ENCODE measurements at regions not wholly inside any gene's neighbourhood (a gene's known extent, or its start where the extent isn't known, plus 50 kb on each side); places are given as distances from the start of the nearest gene placed in this dataset.

- no peak for ATAC-seq
- TF ChIP-seq POLR2A (IDR thresholded peaks at IDR 0.05) (no peak), CTCF (IDR thresholded peaks at IDR 0.05 in 4 of 5, conservative IDR thresholded peaks at IDR 0.05 in 1 of 5) (no peak)
- Histone ChIP-seq H3K9me3 (no peaks in the 10 kb centered on the region), H3K27ac (no peak overlapping the region), H3K4me1 (peaks cover 4 to 6% of the 10 kb centered on the region in 2 donors), H3K4me3 (no peak overlapping the region), H3K36me3 (no peaks in the 10 kb centered on the region), H3K27me3 (no peaks in the 10 kb centered on the region)
- in situ Hi-C loops (cut with MboI; ENCODE audit: low sequenced_read_pairs in 4 of 4), result no loop called here
- DNase-seq, result no peak
- intact Hi-C loops (cut with DNase I; ENCODE audit: low total_unique reads), result no loop called here
These were observed 117.5 kb downstream of the NAV1 start for GRCh38 chr1:201656311-201657032.

GRCh38 chr1:201659572-201659971 is 120.6 kb downstream of the NAV1 start:
- H3K27me3 ChIP-seq, result no peaks in the 10 kb centered on the region
- in situ Hi-C loops (cut with MboI; ENCODE audit: low sequenced_read_pairs in 4 of 4), result no loop called here
- TF ChIP-seq CTCF (IDR thresholded peaks at IDR 0.05 in 4 of 5, conservative IDR thresholded peaks at IDR 0.05 in 1 of 5) (no peak), POLR2A (IDR thresholded peaks at IDR 0.05) (no peak)
- no peak overlapping the region for H3K4me3 ChIP-seq
- DNase-seq, result no peak
- H3K9me3 ChIP-seq, result no peaks in the 10 kb centered on the region
- intact Hi-C loops (cut with DNase I; ENCODE audit: low total_unique reads), result no loop called here
- H3K4me1 ChIP-seq, result peaks cover 4 to 16% of the 10 kb centered on the region in 2 donors
- H3K27ac ChIP-seq, result no peak overlapping the region
- H3K36me3 ChIP-seq, result no peaks in the 10 kb centered on the region
- ATAC-seq, result no peak

- H3K27ac ChIP-seq, result no peak overlapping the region
- DNase-seq (no peak), ATAC-seq (no peak)
- TF ChIP-seq CTCF (IDR thresholded peaks at IDR 0.05 in 4 of 5, conservative IDR thresholded peaks at IDR 0.05 in 1 of 5) (no peak), POLR2A (IDR thresholded peaks at IDR 0.05) (no peak)
- H3K27me3 ChIP-seq, result no peaks in the 10 kb centered on the region
- peaks cover 2 to 10% of the 10 kb centered on the region in 2 donors for H3K4me1 ChIP-seq
- intact Hi-C loops (cut with DNase I; ENCODE audit: low total_unique reads), result no loop called here
- no peaks in the 10 kb centered on the region for H3K36me3 ChIP-seq
- in situ Hi-C loops (cut with MboI; ENCODE audit: low sequenced_read_pairs in 4 of 4), result no loop called here
- no peaks in the 10 kb centered on the region for H3K9me3 ChIP-seq
- H3K4me3 ChIP-seq, result no peak overlapping the region
These were observed 122.2 kb downstream of the NAV1 start for GRCh38 chr1:201660931-201661822.

GRCh38 chr1:201661823-201662359 is 123.0 kb downstream of the NAV1 start:
- no peak for DNase-seq
- intact Hi-C loops (cut with DNase I; ENCODE audit: low total_unique reads) (no loop called here), in situ Hi-C loops (cut with MboI; ENCODE audit: low sequenced_read_pairs in 4 of 4) (no loop called here)
- H3K4me1 ChIP-seq, result peaks cover 0 to 10% of the 10 kb centered on the region in 2 donors
- no peak overlapping the region for H3K4me3 ChIP-seq
- no peak for ATAC-seq
- TF ChIP-seq POLR2A (IDR thresholded peaks at IDR 0.05), result no peak
- TF ChIP-seq CTCF (IDR thresholded peaks at IDR 0.05 in 4 of 5, conservative IDR thresholded peaks at IDR 0.05 in 1 of 5), result no peak
- no peaks in the 10 kb centered on the region for H3K9me3 ChIP-seq
- no peaks in the 10 kb centered on the region for H3K27me3 ChIP-seq
- H3K27ac ChIP-seq, result no peak overlapping the region
- H3K36me3 ChIP-seq, result no peaks in the 10 kb centered on the region
